PC-9 (cell line): ENCODE measurements at regions not wholly inside any gene's neighbourhood (a gene's known extent, or its start where the extent isn't known, plus 50 kb on each side); places are given as distances from the start of the nearest gene placed in this dataset.

ENCODE experiments used
- BruUV-seq: library from RNA; stranded (reverse); fragments of 400-500 nt; replicated peaks from 2 replicates; lab custom pipeline; 2021; lab: Mats Ljungman, UMichigan
- CTCF ChIA-PET: fragments of 300-600 bp; sonication (Branson Sonifier 250); formaldehyde crosslinking; loops from one replicate; lab custom pipeline; 2022; ENCODE audit warnings: antibody characterized with exemption; lab: Charles Lee
- POLR2A ChIA-PET: fragments of 300-600 bp; sonication (Branson Sonifier 250); formaldehyde crosslinking; loops from one replicate; lab custom pipeline; 2022; ENCODE audit warnings: antibody characterized with exemption; ENCODE audit not compliant: unreplicated experiment; lab: Charles Lee
- DNase-seq, 2 experiments: peaks; one replicate each; pipeline versions ENCODE4 v3.0.0 to v3.0.0-alpha.2; 2015 to 2022; ENCODE audit warnings: mixed read lengths in 1 of 2
- H2AFZ ChIP-seq: fragments of 200-600 bp; sonication (generic); 2 replicates; pipeline ENCODE4 v1.8.1; 2017; ENCODE audit warnings: antibody characterized with exemption
- H3F3A ChIP-seq: fragments of 200-600 bp; sonication (generic); 2 replicates; pipeline ENCODE4 v1.8.1; 2017; ENCODE audit warnings: antibody characterized with exemption, mild to moderate bottlenecking, low read depth; ENCODE audit not compliant: insufficient read depth
- H3K27ac ChIP-seq: fragments of 200-600 bp; sonication (generic); 2 replicates; pipeline ENCODE4 v1.6.1; 2016; ENCODE audit warnings: mixed run types
- H3K27me3 ChIP-seq: fragments of 200-600 bp; sonication (generic); 2 replicates; pipeline ENCODE4 v1.6.1; 2016; ENCODE audit warnings: low read depth, mixed run types; ENCODE audit not compliant: insufficient read depth
- H3K36me3 ChIP-seq: fragments of 200-600 bp; sonication (generic); 2 replicates; pipeline ENCODE4 v1.6.1; 2016; ENCODE audit warnings: low read depth, mixed run types
- H3K4me1 ChIP-seq: fragments of 200-600 bp; sonication (generic); replicated peaks from 2 replicates; pipeline ENCODE4 v1.6.1; 2016; ENCODE audit warnings: mixed run types; ENCODE audit not compliant: insufficient read depth
- H3K4me2 ChIP-seq: fragments of 200-600 bp; sonication (generic); 2 replicates; pipeline ENCODE4 v1.6.1; 2017; ENCODE audit warnings: mixed run types
- H3K4me3 ChIP-seq: fragments of 200-600 bp; sonication (generic); 2 replicates; pipeline ENCODE4 v1.6.1; 2016; ENCODE audit warnings: mixed run types
- H3K79me2 ChIP-seq: fragments of 200-600 bp; sonication (generic); 2 replicates; pipeline ENCODE4 v1.6.1; 2017; ENCODE audit warnings: low read depth, mixed run types
- H3K9me2 ChIP-seq: fragments of 200-600 bp; sonication (generic); 2 replicates; pipeline ENCODE4 v1.8.1; 2017; ENCODE audit warnings: mild to moderate bottlenecking; ENCODE audit not compliant: insufficient read depth
- H3K9me3 ChIP-seq: fragments of 200-600 bp; sonication (generic); 2 replicates; pipeline ENCODE4 v1.8.1; 2016; ENCODE audit warnings: low read depth; ENCODE audit not compliant: insufficient read depth
- H4K20me1 ChIP-seq: fragments of 200-600 bp; sonication (generic); 2 replicates; pipeline ENCODE4 v1.8.1; 2017; ENCODE audit not compliant: insufficient read depth
- EZH2 ChIP-seq: fragments of 200-600 bp; sonication (generic); IDR thresholded peaks from 2 replicates; pipeline ENCODE4 v1.8.0; 2017; ENCODE audit warnings: antibody characterized with exemption, low read depth
- intact Hi-C: fragments of 100-400 bp; cut with micrococcal nuclease; formaldehyde crosslinking; loops from one replicate; pipeline ENCODE4 v1.10.0; 2022; ENCODE audit not compliant: unreplicated experiment
- TF ChIP-seq, protein P1 (sequence below): fragments of 200-600 bp; sonication (generic); conservative IDR thresholded peaks from 2 replicates; pipeline ENCODE4 v1.6.1; 2017; ENCODE audit warnings: mixed run types, antibody characterized with exemption, mild to moderate bottlenecking, moderate library complexity

DNA sequence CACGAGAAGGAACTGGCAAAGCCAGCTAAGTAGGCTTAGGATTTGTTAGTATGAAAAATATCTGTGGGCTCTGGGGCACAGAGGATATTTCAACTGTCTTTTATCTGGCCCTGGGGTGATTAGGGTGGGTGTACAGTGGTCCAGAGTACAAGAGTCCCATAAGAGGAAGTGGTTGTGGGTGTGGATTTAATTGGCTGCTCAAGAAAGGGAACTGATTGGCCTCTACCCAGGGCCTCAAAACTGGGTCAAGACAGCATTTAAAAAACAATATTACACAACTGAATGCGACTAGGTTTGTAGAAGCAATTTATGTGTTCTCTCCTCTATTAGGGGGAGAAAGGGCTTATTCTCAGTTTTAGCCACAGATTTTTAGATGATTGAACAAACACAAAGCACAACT lies 1353.4 kb upstream of the WWC1 start:
- Histone ChIP-seq H3K27me3 (no peaks in the 10 kb centered on the region), H3K9me3 (no peaks in the 10 kb centered on the region), H3K27ac (no peak overlapping the region), H3K4me3 (no peak overlapping the region), H3K79me2 (no peaks in the 10 kb centered on the region), H3K9me2 (no peaks in the 10 kb centered on the region), H3K36me3 (no peaks in the 10 kb centered on the region), H2AFZ (no peak overlapping the region), H3F3A (no peaks in the 10 kb centered on the region), H3K4me1 (no peaks in the 10 kb centered on the region), H3K4me2 (no peak overlapping the region), H4K20me1 (no peaks in the 10 kb centered on the region)
- TF ChIP-seq EZH2 = no peak
- TF ChIP-seq, protein P1, sequence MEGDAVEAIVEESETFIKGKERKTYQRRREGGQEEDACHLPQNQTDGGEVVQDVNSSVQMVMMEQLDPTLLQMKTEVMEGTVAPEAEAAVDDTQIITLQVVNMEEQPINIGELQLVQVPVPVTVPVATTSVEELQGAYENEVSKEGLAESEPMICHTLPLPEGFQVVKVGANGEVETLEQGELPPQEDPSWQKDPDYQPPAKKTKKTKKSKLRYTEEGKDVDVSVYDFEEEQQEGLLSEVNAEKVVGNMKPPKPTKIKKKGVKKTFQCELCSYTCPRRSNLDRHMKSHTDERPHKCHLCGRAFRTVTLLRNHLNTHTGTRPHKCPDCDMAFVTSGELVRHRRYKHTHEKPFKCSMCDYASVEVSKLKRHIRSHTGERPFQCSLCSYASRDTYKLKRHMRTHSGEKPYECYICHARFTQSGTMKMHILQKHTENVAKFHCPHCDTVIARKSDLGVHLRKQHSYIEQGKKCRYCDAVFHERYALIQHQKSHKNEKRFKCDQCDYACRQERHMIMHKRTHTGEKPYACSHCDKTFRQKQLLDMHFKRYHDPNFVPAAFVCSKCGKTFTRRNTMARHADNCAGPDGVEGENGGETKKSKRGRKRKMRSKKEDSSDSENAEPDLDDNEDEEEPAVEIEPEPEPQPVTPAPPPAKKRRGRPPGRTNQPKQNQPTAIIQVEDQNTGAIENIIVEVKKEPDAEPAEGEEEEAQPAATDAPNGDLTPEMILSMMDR = no peak
- intact Hi-C loops = no loop called here
- CTCF ChIA-PET = no interaction called here
- DNase-seq = no peak
- POLR2A ChIA-PET = no interaction called here
- no TSS peak for BruUV-seq

GRCh38 chr5:166942948-166943347 lies 1348.5 kb upstream of the WWC1 start:
- H3K9me3 ChIP-seq = no peaks in the 10 kb centered on the region
- intact Hi-C loops = no loop called here
- ChIA-PET CTCF (no interaction called here), POLR2A (no interaction called here)
- no TSS peak for BruUV-seq
- H3K27me3 ChIP-seq = no peaks in the 10 kb centered on the region
- no peak overlapping the region for H2AFZ ChIP-seq
- TF ChIP-seq, protein P1 = no peak
- TF ChIP-seq EZH2 = no peak
- H3K27ac ChIP-seq = no peak overlapping the region
- H3K79me2 ChIP-seq = no peaks in the 10 kb centered on the region
- no peaks in the 10 kb centered on the region for H3K36me3 ChIP-seq
- no peaks in the 10 kb centered on the region for H3F3A ChIP-seq
- DNase-seq = no peak
- H3K4me3 ChIP-seq = no peak overlapping the region
- no peaks in the 10 kb centered on the region for H3K9me2 ChIP-seq
- no peak overlapping the region for H3K4me2 ChIP-seq
- no peaks in the 10 kb centered on the region for H4K20me1 ChIP-seq
- no peaks in the 10 kb centered on the region for H3K4me1 ChIP-seq

- no peak for DNase-seq
- TF ChIP-seq, protein P1 = no peak
- TF ChIP-seq EZH2 = no peak
- no peaks in the 10 kb centered on the region for H3K4me1 ChIP-seq
- H4K20me1 ChIP-seq = no peaks in the 10 kb centered on the region
- no peak overlapping the region for H3K4me3 ChIP-seq
- ChIA-PET POLR2A (no interaction called here), CTCF (no interaction called here)
- intact Hi-C loops = no loop called here
- H3K79me2 ChIP-seq = no peaks in the 10 kb centered on the region
- H2AFZ ChIP-seq = no peak overlapping the region
- H3K4me2 ChIP-seq = no peak overlapping the region
- H3F3A ChIP-seq = no peaks in the 10 kb centered on the region
- no peak overlapping the region for H3K27ac ChIP-seq
- no peaks in the 10 kb centered on the region for H3K36me3 ChIP-seq
- H3K9me3 ChIP-seq = no peaks in the 10 kb centered on the region
- no peaks in the 10 kb centered on the region for H3K27me3 ChIP-seq
- BruUV-seq = no TSS peak
- no peaks in the 10 kb centered on the region for H3K9me2 ChIP-seq
Observed at GRCh38 chr5:166947045-166947444, 1344.4 kb upstream of the WWC1 start.
